IPS DF 19.7 (cell line): ENCODE measurements at regions not wholly inside any gene's neighbourhood (a gene's known extent, or its start where the extent isn't known, plus 50 kb on each side); places are given as distances from the start of the nearest gene placed in this dataset.
A peak's percentile ranks its signal among the peaks of the same experiment; 100 is the strongest.

Experiments used
- DNase-seq: peaks from one replicate; pipeline ENCODE4 v3.0.0-alpha.2; 2013; ENCODE audit warnings: low read depth, low spot score

DNA sequence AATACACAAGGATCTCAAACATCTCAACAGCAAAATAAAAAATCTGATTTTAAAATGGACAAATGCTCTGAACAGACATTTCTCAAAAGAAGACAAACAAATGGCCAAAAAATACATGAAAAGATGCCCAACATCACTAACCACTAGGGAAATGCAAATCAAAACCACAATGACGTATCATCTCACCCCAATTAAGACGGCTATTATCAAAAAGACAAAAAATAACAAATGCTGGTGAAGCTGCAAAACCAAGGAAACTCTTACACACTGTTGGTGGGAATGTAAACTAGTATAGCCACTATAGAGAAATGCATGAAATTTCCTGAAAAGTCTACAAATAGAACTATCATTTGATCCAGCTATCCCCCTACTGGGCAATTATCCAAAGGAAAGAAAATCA, 145.0 kb downstream of the BTG1 start:
- no peak for DNase-seq

DNA sequence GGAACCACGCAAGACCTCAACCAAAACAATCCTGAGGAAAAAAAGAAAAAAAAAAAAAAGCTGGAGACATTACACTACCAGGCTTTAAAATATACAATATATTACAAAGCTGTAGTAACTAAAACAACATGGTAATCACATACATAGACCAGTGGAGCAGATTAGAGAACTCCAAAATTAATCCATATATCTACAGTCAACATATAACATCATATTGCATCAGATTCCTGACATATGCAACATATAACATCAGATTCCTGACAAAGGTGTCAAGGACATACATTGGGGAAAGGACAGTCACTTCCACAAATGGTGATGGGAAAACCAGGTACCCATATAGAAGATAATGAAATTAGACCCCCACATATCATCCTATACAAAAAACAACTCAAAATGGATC, 145.8 kb downstream of the BTG1 start:
- no peak for DNase-seq

DNA sequence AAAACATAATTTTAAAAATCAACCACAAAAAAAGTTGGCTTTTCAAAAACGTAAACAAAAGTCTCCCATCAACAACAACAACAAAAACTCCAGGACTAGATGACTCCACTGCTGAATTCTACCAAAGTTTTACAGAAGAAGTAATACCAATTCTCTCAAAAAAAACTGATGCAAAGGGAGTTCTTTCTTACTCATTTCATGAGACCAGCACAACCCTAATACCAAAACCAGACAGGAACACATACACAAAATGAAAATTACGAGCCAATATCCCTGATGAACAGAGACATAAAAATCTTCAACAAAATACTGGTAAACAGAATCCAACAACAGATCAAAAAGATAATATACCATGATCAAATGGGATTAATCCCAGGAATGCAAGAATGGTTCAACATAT, 147.3 kb downstream of the BTG1 start:
- DNase-seq, result no peak

DNA sequence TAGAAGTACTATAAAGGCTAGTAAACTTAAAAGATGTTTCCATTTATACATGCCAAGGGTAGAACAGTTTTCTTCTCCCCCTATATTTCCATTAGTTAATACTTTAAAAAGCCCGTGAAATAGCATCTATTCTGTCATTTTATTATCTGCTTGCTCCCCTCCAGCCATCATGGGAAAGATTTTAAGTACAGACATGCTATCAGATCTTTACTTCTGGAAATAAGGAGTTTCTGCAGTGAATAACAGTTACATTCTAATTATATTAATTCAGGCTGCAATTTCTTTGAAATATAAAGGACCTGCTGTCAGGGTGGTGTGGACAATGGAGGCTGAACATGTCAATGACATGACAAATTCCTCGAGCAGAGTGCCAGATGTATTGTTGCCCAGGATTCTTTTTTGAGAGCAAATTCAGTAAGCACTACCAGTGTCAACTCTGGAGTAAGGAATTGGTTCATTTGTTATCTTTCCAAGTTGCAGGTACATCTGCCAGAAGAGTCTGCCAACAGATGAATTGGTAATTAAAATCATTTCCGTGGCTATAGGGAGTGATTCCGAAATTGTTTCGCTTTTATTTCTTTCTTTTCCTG, 151.3 kb downstream of the BTG1 start:
- no peak for DNase-seq

DNA sequence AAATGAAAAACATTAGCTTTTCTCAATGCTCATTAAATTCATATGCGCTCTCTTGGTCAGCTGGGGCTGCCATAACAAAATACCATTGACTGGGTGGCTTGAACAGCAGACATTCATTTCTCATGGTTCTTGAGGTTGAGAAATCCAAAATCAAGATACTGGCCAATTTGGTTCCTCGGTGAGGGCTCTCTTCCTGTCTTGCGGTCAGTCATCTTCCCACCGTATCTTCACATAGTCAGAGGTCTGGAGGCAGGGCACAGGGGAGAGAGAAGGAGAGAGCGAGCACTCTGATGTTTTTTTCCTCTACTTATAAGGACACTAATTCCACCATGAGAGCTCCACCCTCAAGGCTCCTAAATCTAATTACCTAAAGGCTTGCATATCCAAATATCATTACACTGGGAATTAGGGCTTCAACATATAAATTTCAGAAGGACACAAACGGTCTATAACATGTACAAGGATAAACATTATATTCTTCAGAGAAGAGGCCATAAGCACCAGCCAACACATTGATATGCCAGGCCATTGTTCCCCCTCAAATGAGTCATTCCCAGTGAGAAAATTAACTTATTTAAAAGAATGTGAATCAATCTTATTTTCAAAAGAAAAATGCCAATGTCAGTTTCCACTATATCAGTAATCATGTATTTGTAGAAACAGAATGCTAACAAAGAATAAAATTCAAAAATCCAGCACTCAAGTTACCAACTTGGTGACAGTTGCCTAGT, 152.2 kb downstream of the BTG1 start:
- no peak for DNase-seq

DNA sequence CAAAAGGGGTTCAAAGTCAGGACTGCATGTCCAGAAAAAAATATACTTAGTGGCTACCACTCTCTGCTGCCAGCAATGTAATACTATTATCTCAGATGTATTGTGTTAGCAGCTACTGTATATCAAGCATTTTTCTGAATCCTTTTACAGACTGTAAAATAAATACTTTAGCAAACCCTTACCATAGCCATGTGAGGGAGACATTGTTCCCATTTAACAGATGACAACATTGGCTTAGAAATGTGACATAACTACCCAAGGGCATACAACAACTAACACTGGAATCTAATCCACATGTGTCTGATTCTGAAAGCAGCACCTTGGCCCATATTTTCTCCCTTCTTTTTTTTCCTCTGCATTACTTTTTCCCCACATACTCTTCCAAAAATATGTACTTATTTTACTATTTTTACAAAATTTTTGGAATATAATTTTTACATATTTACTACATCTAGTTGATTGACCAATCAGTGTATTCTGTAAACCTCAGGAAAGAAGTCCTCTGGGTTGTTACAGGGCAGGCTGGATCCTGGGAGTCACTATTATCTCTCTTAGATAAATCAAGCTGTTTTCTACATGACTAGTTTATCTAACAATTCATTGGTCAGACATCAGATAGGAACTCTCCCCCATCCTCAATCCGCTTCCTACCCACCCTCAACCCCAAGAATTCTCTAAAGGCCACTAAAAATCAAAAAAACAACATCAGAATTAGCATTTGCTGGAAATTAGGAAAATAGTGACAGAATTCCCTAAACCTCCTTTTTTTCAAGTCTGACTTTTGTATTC, 154.1 kb downstream of the BTG1 start:
- no peak for DNase-seq

DNA sequence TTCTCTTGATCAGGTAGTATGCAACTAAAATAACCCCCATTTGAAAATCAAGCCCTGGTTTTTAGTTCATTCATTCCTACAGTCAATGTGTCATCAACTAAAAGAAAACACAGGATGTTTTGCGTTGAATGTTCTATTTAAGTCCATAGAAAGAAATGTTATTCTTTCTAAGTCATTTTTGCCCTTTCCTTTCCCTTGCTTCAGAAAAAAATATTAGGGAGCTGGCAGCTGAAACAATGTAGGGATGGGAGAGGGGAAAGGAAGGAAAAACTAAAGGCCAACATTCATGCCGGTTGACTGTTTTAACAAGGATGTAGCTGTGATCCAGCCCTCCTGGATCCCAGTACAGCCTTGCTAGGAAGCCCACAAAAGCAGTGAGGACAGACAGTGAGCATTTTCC, 155.1 kb downstream of the BTG1 start:
- DNase-seq, result no peak

DNA sequence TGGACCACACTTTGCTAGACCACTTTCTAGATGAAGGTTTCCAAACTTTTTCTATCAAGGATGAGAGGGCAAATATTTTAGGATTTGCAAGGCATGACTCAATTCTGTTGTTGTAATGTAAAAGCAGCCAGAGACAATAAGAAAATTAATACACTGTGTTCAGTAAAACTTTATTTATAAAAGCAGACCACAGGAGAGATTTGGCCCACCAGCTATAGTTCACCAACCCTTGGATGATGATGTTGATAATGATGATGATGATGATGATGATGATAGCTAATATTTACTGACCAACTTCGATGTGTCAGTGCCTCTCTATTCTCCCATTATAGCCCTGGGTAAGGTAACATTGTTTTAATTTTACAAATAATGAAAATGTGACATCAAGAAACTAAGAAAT, 156.5 kb downstream of the BTG1 start:
- no peak for DNase-seq

DNA sequence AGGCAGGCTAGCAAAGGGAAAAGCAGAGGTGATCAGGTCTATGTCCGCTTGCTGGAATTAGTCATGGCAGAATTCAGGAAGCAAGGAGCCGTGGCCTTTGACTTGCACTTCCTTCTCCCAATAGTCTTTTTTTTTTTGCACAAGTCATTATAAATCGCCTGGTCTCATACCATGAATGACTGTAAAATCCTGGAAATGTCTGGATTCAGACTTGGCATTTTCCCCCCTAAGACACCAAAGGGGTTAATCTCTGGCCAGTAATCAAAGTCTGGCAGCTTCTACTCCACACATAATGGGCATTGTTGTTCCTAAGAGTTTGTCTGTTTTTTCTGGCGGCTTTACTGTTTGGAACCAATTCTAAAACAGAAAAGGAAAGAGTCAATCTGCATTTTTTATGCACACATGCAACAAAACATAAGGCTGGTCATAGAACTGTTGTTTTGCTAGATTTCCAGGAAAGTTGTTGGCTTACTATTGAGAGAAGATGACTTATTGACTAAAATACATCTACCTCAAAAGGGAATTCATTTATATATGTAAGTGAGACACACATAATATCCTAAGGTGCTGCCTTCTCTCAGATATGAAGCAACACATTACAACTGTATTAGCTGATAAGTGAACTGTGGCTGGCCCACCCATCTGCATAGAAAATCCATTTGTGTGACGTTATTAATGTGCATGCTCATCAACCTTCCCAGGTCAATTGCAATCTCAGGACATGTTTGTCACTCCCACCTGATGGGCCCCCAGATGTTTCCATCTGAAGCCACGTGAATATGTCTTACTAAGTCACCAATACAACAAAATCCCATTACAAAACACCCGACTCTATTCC, 157.3 kb downstream of the BTG1 start:
- no peak for DNase-seq

DNA sequence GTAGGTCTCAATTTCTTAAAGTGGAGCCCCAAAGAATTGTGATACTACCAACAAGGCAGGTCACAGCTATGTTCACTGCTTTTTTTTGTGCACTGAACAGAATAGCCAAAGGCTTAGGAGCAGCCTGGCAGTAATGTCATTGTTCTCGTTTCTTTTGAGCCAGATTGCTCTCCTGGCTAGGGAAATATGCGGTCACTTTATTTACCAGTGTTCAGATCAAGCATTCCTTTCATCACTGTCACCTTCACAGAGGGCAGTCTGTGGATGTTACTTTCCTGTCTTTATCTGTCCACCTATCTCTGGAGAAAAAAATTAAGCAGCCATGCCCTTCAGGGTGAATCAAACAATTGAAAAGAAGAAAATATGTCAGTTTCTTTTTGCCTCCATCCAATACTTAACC, 159.6 kb downstream of the BTG1 start:
- DNase-seq, result no peak

DNA sequence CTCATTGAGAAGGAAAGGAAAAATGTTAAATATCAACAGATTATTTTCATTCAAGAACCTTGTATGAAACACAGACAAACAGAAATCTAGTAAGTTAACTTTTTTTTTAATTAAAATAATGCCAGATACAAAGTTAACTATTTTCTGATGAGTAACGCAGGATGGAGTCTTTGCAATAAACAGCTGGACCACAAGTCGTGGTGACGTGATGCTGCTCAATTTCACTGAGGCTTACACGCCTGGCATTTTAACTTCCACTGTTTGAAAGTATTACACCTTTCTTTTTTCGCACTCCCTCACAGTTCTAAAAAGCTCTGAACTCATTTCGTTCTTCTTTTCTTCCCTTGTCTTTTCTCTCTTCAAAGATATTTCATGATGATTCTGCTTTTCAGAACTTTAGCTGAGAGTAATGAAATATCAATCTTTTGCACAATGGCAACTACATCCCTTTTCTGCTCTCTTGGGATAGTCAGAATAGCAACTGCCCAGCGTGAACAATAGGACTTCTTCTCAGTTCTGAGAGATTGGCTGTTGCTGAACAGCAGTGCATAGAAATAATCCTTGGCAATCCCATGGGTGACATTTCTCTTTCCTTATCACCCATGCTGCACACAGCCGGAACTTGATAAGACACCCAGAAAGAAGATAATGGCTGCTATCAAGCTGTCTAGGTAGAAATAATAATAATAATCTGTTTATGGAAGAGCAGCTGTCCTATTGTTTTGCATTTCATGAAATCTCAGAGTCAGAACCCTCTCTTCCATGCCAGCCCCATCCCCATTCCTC, 160.5 kb downstream of the BTG1 start:
- no peak for DNase-seq

DNA sequence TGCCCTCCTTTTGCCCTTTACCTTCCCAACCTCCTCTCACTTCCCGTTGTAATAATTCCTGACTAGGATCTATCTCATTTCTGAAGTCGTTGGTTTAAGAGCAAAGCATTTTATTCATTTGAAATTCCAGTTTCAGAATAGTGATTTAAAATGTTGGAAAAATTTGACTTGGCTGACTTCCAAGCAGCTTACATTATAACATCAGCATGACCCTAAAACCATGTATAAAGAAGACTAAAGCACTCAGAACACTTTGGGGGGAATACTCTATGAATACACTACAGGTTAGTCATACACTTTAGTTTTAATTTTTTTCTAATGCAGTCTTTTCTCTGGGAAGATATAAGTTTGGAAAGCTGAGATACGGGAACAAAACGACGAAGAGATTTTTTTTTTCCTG, 161.1 kb downstream of the BTG1 start:
- no peak for DNase-seq

DNA sequence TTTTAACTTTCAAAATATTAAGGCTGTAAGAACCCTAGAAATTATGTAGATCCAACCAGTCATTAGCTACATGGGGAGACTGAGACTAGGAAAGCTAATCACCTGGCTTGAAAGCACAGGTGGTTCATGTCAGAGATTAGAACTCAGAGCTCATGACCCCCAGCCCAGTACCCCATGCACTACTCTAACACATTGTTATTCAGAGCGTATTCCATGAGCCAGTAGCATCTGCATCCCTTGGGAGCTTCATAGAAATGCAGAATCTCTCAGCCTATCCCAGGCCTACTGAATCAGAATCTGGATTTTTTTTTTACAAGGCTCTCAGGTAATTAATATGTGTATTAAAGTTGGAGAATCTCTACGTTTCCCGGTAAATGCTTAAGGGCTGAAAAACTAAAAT, 161.7 kb downstream of the BTG1 start:
- peak; percentile 23 for DNase-seq

DNA sequence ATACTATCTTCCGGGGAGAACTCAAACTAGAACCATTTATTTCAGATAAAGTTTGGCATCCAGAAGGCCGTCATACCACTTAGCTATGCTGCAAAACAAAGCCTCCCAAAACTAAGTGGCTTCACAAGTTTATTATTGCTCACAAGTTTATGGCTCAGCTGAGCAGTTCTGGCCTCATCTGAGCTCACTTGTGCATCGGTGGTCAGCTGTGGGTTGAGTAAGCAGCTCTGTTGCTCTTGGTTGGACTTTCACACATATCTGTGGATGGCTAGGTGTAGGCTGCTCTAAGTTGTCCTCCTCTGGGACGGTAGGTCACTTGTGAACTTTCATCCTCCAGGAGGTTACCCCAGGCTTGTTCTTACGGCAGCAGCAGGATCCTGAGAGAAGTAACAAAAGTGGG, 162.7 kb downstream of the BTG1 start:
- DNase-seq, result no peak

DNA sequence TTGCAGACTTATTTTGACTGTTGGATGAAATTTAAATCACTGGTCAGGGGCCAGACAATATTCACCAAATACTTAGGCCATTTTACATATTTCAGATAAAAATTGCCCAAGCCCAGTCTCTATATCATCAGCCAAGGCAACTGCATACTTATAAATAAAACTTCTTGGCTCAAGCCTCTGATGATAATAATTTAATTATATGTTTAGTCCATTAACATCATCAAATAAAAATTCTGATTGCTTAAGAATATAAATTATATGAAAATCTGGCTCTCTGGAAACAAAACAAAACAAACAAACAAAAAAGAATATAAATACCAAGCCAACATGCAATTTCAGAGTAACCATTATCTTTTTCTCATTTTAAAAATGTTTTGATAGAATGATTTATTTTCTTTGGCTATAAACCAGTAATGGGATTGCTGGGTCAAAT, 165.2 kb downstream of the BTG1 start:
- DNase-seq, result no peak

DNA sequence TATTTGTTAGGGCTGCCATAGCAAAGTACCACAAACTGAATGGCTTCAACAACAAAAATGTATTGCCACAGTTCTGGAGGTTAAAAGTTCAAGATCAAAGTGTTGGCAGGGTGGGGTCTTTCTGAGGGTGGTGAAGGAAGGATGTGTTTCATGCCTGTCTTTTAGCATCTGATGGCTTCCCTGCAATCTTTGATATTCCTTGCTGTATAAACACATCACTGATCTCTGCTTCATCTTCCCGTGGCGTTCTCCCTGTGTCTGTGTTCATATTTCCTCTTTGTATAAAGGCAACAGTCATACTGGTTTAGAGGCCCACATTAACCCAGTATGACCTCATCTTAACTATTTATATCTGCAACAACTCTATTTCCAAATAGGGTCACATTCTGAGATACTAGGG, 167.5 kb downstream of the BTG1 start:
- DNase-seq, result no peak

DNA sequence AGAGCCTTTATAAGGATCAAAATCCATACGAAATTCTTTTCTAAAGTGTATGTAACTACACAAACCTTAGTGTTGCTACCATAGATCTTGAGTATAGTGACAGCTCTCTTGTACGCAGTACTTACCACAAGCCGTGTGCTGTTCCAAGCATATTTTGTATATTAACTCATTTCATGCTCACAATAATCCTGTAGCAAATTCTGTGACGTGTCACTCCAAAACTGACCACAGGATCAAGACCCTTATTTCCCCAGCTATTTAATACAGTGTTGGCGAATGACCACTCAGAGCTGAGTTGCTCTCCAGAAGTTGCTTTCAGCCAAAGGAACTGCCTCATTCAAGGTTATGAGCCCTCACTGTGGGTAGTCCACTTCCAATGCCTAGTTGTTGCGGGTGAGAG, 169.8 kb downstream of the BTG1 start:
- DNase-seq, result no peak

DNA sequence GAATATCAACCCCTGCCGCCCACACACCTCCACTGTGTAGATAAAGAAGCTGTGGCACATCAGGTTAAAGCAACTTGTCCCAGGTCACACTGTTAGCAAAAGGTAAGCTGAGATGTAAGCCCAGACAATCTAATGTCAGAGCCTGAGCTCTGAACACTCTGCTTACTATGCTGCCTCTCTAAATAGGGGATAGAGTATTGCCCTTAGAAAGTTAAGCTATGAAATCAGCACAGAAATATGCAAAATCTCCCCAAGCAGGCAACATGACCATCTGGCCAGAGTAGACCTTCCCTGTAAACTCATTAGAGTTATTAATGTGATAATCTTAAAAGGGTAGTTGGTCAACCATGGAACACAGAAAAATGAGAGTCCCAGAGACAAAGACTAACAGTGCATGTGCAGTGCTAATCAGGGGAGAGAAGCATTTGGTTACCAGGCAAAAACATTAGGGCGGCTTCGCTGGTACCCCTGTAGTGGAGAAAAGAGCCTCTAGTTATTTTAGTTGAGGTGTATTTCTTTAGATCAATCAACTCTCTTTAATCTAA, 171.0 kb downstream of the BTG1 start:
- no peak for DNase-seq

DNA sequence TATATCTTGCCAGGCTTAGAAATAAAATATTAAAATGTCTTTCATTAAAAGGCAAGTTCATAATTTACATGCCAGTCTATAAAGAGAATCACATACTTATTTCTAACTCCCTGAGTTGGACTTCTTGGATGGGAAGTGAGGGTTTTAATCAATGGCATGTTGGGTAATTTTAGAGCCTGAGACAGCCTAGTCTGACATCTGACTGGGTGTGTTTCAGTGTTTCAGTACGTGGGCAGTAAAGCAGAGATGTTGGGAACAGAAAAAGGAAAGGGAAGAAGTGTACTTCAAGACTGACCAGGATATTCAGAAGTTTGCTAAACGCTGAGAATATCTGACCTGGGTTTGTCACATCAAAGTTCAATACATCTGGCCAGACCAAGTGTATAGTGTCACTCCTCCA, 171.8 kb downstream of the BTG1 start:
- no peak for DNase-seq

DNA sequence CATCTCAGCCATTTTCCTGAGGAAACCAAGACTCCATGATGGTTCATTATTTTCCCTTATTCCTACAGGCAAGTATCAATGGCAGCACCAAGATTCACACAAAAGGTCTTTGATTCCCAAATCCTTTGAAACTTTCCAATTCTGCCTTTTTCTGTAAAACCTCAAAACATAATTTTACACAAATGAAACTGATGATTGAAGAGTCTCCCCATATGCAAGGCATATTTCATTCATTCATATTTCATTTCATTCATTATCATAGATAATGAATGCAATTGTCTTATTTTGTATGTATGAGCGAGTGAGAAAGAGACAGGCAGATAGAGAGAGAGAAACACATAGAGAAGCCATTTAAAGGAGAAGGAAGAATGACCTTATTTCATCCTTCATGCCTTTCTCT, 172.8 kb downstream of the BTG1 start:
- no peak for DNase-seq

DNA sequence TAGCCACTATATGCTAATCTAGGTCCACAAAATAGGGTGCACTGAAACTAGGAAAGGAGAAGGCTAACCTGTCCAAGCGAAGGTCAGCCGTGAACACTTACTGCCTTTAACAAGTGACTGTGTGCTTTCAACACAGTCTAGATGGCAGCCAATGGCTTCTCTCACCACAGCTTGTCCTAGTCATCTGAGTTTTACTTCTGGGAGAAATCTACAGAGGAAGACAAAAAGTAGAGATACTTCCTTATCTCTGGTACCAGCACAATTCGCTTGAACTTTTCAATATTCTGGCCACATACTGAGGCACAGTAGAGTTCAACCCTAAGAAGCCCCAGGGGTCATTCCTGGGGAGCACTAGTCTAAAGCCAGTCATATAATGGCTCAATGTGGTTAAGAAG, 176.9 kb downstream of the BTG1 start:
- DNase-seq, result no peak
